ENCODE measurements at regions not wholly inside any gene's neighbourhood (a gene's known extent, or its start where the extent isn't known, plus 50 kb on each side); places are given as distances from the start of the nearest gene placed in this dataset.

- H3K4me3 Mint-ChIP-seq, result no peak overlapping the region
- no peak for ATAC-seq
- H3K27me3 Mint-ChIP-seq, result no peaks in the 10 kb centered on the region
- H3K36me3 Mint-ChIP-seq (ENCODE audit: low read depth), result no peaks in the 10 kb centered on the region
- H3K4me1 Mint-ChIP-seq (ENCODE audit: low read depth), result no peaks in the 10 kb centered on the region
- CTCF ChIA-PET, result no interaction called here
- H3K9me3 Mint-ChIP-seq, result peaks cover 7% of the 10 kb centered on the region
- H3K27ac Mint-ChIP-seq, result no peak overlapping the region
- no peak for DNase-seq
- POLR2A ChIA-PET, result no interaction called here
- no peak for TF ChIP-seq CTCF (IDR thresholded peaks at IDR 0.05)
- intact Hi-C loops (cut with micrococcal nuclease), result no loop called here
Measured at GRCh38 chr5:118042076-118042475, 946.3 kb downstream of the DTWD2 start.

GRCh38 chr5:118040496-118040895 is 947.9 kb downstream of the DTWD2 start:
- CTCF ChIA-PET, result no interaction called here
- no peak for TF ChIP-seq CTCF (IDR thresholded peaks at IDR 0.05)
- Mint-ChIP-seq H3K36me3 (ENCODE audit: low read depth) (no peaks in the 10 kb centered on the region), H3K4me1 (ENCODE audit: low read depth) (no peaks in the 10 kb centered on the region), H3K27ac (no peak overlapping the region), H3K4me3 (no peak overlapping the region), H3K27me3 (no peaks in the 10 kb centered on the region), H3K9me3 (peaks cover 7% of the 10 kb centered on the region)
- DNase-seq (no peak), ATAC-seq (no peak)
- intact Hi-C loops (cut with micrococcal nuclease), result no loop called here
- POLR2A ChIA-PET, result no interaction called here

- H3K27ac Mint-ChIP-seq, result no peak overlapping the region
Measured at GRCh38 chr5:118033686-118034338, 954.5 kb downstream of the DTWD2 start.

DNA sequence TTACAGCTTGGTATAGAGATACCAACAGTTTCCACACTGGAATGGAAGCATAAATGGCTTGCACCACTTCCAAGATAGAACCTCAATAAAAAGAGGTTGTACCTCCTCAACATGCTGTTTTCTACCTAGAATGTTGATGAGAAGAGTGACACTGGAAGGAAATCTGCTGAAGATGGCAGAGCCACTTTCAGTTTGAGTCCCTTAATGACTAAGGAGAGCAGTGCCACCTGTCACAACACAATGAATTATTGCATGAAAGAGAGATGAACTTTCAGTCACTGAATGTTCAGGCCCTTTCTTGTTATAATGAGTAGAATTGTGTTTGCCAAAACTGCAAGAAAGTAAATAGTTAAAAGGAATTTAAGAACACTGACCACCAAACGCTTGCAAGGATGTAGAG is 958.5 kb downstream of the DTWD2 start:
- H3K27ac Mint-ChIP-seq, result no peak overlapping the region
- ChIA-PET POLR2A (no interaction called here), CTCF (no interaction called here)
- peaks cover 5% of the 10 kb centered on the region for H3K9me3 Mint-ChIP-seq
- no peak overlapping the region for H3K4me3 Mint-ChIP-seq
- no peak for DNase-seq
- no peak for TF ChIP-seq CTCF (IDR thresholded peaks at IDR 0.05)
- intact Hi-C loops (cut with micrococcal nuclease), result no loop called here
- ATAC-seq, result no peak
- H3K36me3 Mint-ChIP-seq (ENCODE audit: low read depth), result no peaks in the 10 kb centered on the region
- no peaks in the 10 kb centered on the region for H3K4me1 Mint-ChIP-seq (ENCODE audit: low read depth)
- H3K27me3 Mint-ChIP-seq, result no peaks in the 10 kb centered on the region

More at GRCh38 chr5:118033686-118034338, 954.5 kb downstream of the DTWD2 start:
- no peaks in the 10 kb centered on the region for H3K36me3 Mint-ChIP-seq (ENCODE audit: low read depth)
- ChIA-PET CTCF (no interaction called here), POLR2A (no interaction called here)
- no peaks in the 10 kb centered on the region for H3K4me1 Mint-ChIP-seq (ENCODE audit: low read depth)
- ATAC-seq (no peak), DNase-seq (no peak)
- H3K9me3 Mint-ChIP-seq, result peaks cover 2% of the 10 kb centered on the region
- H3K4me3 Mint-ChIP-seq, result no peak overlapping the region
- H3K27me3 Mint-ChIP-seq, result no peaks in the 10 kb centered on the region
- intact Hi-C loops (cut with micrococcal nuclease), result no loop called here
- TF ChIP-seq CTCF (IDR thresholded peaks at IDR 0.05), result no peak

- ChIA-PET CTCF (no interaction called here), POLR2A (no interaction called here)
- H3K27me3 Mint-ChIP-seq, result no peaks in the 10 kb centered on the region
- peaks cover 2% of the 10 kb centered on the region for H3K9me3 Mint-ChIP-seq
- ATAC-seq (no peak), DNase-seq (no peak)
- H3K4me3 Mint-ChIP-seq, result no peak overlapping the region
- H3K36me3 Mint-ChIP-seq (ENCODE audit: low read depth), result no peaks in the 10 kb centered on the region
- intact Hi-C loops (cut with micrococcal nuclease), result no loop called here
- no peak for TF ChIP-seq CTCF (IDR thresholded peaks at IDR 0.05)
- H3K4me1 Mint-ChIP-seq (ENCODE audit: low read depth), result no peaks in the 10 kb centered on the region
- no peak overlapping the region for H3K27ac Mint-ChIP-seq
Measured at GRCh38 chr5:118022062-118022461, 966.3 kb downstream of the DTWD2 start.
